Glutamatergic neuron (in vitro differentiated cells): ENCODE measurements at regions not wholly inside any gene's neighbourhood (a gene's known extent, or its start where the extent isn't known, plus 50 kb on each side); places are given as distances from the start of the nearest gene placed in this dataset.

Experiments used
- DNase-seq: peaks from one replicate; pipeline ENCODE4 v3.0.0; 2022
- H3K27ac Mint-ChIP-seq: one replicate; pipeline ENCODE4 v1.8.0; 2020; ENCODE audit warnings: mild to moderate bottlenecking, mixed read lengths, inconsistent platforms; ENCODE audit not compliant: unreplicated experiment
- H3K27me3 Mint-ChIP-seq: one replicate; pipeline ENCODE4 v1.8.0; 2020; ENCODE audit warnings: mild to moderate bottlenecking, moderate library complexity, mixed read lengths, inconsistent platforms; ENCODE audit not compliant: unreplicated experiment
- H3K36me3 Mint-ChIP-seq: one replicate; pipeline ENCODE4 v1.8.0; 2020; ENCODE audit warnings: mild to moderate bottlenecking, mixed read lengths, inconsistent platforms; ENCODE audit not compliant: unreplicated experiment
- H3K4me1 Mint-ChIP-seq: one replicate; pipeline ENCODE4 v1.8.0; 2020; ENCODE audit warnings: mild to moderate bottlenecking, low read depth, mixed read lengths, inconsistent platforms; ENCODE audit not compliant: unreplicated experiment
- H3K4me3 Mint-ChIP-seq: one replicate; pipeline ENCODE4 v1.8.0; 2020; ENCODE audit warnings: mild to moderate bottlenecking, mixed read lengths, inconsistent platforms; ENCODE audit not compliant: unreplicated experiment
- H3K9me3 Mint-ChIP-seq: one replicate; pipeline ENCODE4 v1.8.0; 2020; ENCODE audit warnings: mild to moderate bottlenecking, moderate library complexity, mixed read lengths, inconsistent platforms; ENCODE audit not compliant: unreplicated experiment
- TF ChIP-seq, protein P1 (sequence below): fragments of 200-600 bp; sonication (generic); IDR thresholded peaks from one replicate; pipeline ENCODE4 v1.5.0; 2021; ENCODE audit not compliant: partially characterized antibody, unreplicated experiment

GRCh38 chr1:8239306-8240023 is 78.4 kb upstream of the SLC45A1 start:
- peaks cover 2% of the 10 kb centered on the region for H3K9me3 Mint-ChIP-seq
- peaks cover 5% of the 10 kb centered on the region for H3K36me3 Mint-ChIP-seq
- DNase-seq, result no peak
- H3K4me1 Mint-ChIP-seq, result peaks cover 3% of the 10 kb centered on the region
- H3K27ac Mint-ChIP-seq, result no peak overlapping the region
- TF ChIP-seq, protein P1, sequence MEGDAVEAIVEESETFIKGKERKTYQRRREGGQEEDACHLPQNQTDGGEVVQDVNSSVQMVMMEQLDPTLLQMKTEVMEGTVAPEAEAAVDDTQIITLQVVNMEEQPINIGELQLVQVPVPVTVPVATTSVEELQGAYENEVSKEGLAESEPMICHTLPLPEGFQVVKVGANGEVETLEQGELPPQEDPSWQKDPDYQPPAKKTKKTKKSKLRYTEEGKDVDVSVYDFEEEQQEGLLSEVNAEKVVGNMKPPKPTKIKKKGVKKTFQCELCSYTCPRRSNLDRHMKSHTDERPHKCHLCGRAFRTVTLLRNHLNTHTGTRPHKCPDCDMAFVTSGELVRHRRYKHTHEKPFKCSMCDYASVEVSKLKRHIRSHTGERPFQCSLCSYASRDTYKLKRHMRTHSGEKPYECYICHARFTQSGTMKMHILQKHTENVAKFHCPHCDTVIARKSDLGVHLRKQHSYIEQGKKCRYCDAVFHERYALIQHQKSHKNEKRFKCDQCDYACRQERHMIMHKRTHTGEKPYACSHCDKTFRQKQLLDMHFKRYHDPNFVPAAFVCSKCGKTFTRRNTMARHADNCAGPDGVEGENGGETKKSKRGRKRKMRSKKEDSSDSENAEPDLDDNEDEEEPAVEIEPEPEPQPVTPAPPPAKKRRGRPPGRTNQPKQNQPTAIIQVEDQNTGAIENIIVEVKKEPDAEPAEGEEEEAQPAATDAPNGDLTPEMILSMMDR, result no peak
- no peaks in the 10 kb centered on the region for H3K27me3 Mint-ChIP-seq
- no peak overlapping the region for H3K4me3 Mint-ChIP-seq

DNA sequence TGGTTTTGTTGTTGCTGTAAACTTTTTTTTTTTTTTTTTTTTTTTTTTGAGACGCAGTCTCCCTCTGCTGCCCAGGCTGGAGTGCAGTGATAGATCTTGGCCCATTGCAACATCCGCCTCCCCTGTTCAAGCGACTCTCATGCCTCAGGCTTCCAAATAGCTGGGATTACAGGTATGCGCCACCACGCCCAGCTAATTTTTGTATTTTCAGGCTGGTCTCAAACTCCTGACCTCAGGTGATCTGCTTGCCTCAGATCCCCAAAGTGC is 78.9 kb upstream of the SLC45A1 start:
- H3K9me3 Mint-ChIP-seq, result peaks cover 2% of the 10 kb centered on the region
- TF ChIP-seq, protein P1, result no peak
- H3K4me1 Mint-ChIP-seq, result peaks cover 3% of the 10 kb centered on the region
- no peak overlapping the region for H3K27ac Mint-ChIP-seq
- no peak for DNase-seq
- no peaks in the 10 kb centered on the region for H3K27me3 Mint-ChIP-seq
- H3K4me3 Mint-ChIP-seq, result no peak overlapping the region
- peaks cover 6% of the 10 kb centered on the region for H3K36me3 Mint-ChIP-seq

GRCh38 chr1:8238141-8239038 is 79.5 kb upstream of the SLC45A1 start:
- no peak for DNase-seq

GRCh38 chr1:8232036-8232757 is 85.7 kb upstream of the SLC45A1 start:
- DNase-seq, result no peak
- H3K27me3 Mint-ChIP-seq, result peaks cover 11% of the 10 kb centered on the region
- H3K4me1 Mint-ChIP-seq, result no peaks in the 10 kb centered on the region
- H3K27ac Mint-ChIP-seq, result no peak overlapping the region
- TF ChIP-seq, protein P1, result no peak
- no peak overlapping the region for H3K4me3 Mint-ChIP-seq
- peaks cover 17% of the 10 kb centered on the region for H3K36me3 Mint-ChIP-seq
- peaks cover 8% of the 10 kb centered on the region for H3K9me3 Mint-ChIP-seq

More at GRCh38 chr1:8238141-8239038, 79.5 kb upstream of the SLC45A1 start:
- TF ChIP-seq, protein P1, result no peak
- H3K36me3 Mint-ChIP-seq, result peaks cover 6% of the 10 kb centered on the region
- no peak overlapping the region for H3K27ac Mint-ChIP-seq
- peaks cover 4% of the 10 kb centered on the region for H3K9me3 Mint-ChIP-seq
- H3K4me1 Mint-ChIP-seq, result peaks cover 3% of the 10 kb centered on the region
- H3K4me3 Mint-ChIP-seq, result no peak overlapping the region
- no peaks in the 10 kb centered on the region for H3K27me3 Mint-ChIP-seq
